Astrocyte of the cerebellum (primary cell): ENCODE measurements at regions not wholly inside any gene's neighbourhood (a gene's known extent, or its start where the extent isn't known, plus 50 kb on each side); places are given as distances from the start of the nearest gene placed in this dataset.

Experiments used
- DNase-seq: peaks from one replicate; pipeline ENCODE4 v3.0.0-alpha.2; 2011; ENCODE audit warnings: low read depth
- H3K4me3 ChIP-seq: 2 replicates; pipeline ENCODE4 v1.5.1; 2011; ENCODE audit warnings: mild to moderate bottlenecking, low read depth, low read length, moderate library complexity
- CTCF ChIP-seq: IDR thresholded peaks from 2 replicates; pipeline ENCODE4 v1.5.1; 2012; ENCODE audit warnings: low read length, low read depth, moderate library complexity, mild to moderate bottlenecking; ENCODE audit errors: missing control alignments
- in situ Hi-C: cut with HindIII; loops from 2 replicates; pipeline ENCODE4 v1.10.0; 2017; ENCODE audit warnings: low sequenced_read_pairs

DNA sequence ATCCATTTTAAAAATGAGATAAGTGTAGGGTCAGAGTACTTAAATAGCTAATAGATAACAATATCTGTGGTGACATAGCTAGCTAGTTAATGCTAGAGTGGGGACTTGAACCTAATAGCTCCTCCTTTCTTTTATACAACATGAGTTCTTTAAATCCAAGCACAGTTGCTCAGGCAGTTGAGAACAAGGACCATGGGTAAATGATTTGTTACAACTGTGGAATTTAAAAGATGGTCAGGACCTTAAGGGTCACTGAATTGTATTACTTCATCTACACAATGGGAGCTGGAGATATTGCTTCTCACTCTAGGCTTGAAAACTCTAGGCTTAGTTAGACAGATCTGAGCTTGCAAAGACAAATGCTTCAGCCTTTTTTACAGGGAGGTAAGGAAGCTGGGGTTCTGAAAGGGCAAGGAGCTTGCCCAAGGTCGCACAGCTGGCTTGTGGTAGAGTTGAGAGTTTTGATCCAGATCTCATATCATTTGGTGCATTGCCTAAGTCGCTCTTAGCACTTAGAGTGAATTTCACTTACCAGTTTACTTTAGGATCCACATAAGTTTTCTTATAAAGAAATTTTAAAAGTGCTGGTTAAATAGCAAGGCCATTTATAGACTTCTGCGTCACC, 90.2 kb downstream of the EDEM1 start:
- no peak for DNase-seq
- H3K4me3 ChIP-seq: no peak overlapping the region
- in situ Hi-C loops: no loop called here
- TF ChIP-seq CTCF: no peak

- TF ChIP-seq CTCF: no peak
- no peak for DNase-seq
- no peak overlapping the region for H3K4me3 ChIP-seq
- in situ Hi-C loops: no loop called here
Observed at GRCh38 chr3:5278666-5279065, 91.2 kb downstream of the EDEM1 start.

GRCh38 chr3:5282703-5283102, 95.2 kb downstream of the EDEM1 start:
- TF ChIP-seq CTCF: no peak
- in situ Hi-C loops: no loop called here
- H3K4me3 ChIP-seq: no peak overlapping the region
- DNase-seq: no peak

GRCh38 chr3:5285439-5285838, 97.9 kb downstream of the EDEM1 start:
- no peak for TF ChIP-seq CTCF
- no peak overlapping the region for H3K4me3 ChIP-seq
- no peak for DNase-seq
- in situ Hi-C loops: no loop called here

GRCh38 chr3:5290915-5291314, 103.4 kb downstream of the EDEM1 start:
- TF ChIP-seq CTCF: no peak

GRCh38 chr3:5292512-5292911, 105.0 kb downstream of the EDEM1 start:
- DNase-seq: no peak
- H3K4me3 ChIP-seq: no peak overlapping the region
- TF ChIP-seq CTCF: no peak
- in situ Hi-C loops: no loop called here

More at GRCh38 chr3:5290915-5291314, 103.4 kb downstream of the EDEM1 start:
- no peak overlapping the region for H3K4me3 ChIP-seq
- in situ Hi-C loops: no loop called here
- DNase-seq: no peak
